Neural cell (in vitro differentiated cells): ENCODE measurements at regions not wholly inside any gene's neighbourhood (a gene's known extent, or its start where the extent isn't known, plus 50 kb on each side); places are given as distances from the start of the nearest gene placed in this dataset.

Experiments
- EZH2 ChIP-seq: fragments of 200-600, 300-800 bp; shearing (Covaris generic), sonication (generic); IDR thresholded peaks from 2 replicates; pipeline ENCODE4 v1.6.1; 2014; ENCODE audit warnings: antibody characterized with exemption, low read length, borderline replicate concordance, mild to moderate bottlenecking; ENCODE audit not compliant: insufficient read depth, poor library complexity, severe bottlenecking
- POLR2AphosphoS5 ChIP-seq: IDR thresholded peaks from 2 replicates; pipeline ENCODE4 v1.6.1; 2012
- RAD21 ChIP-seq: fragments of 450-650 bp; conservative IDR thresholded peaks from 2 replicates; pipeline ENCODE4 v1.6.1; 2014; ENCODE audit warnings: antibody characterized with exemption, mild to moderate bottlenecking, moderate library complexity
- SMC3 ChIP-seq: fragments of 450-650 bp; conservative IDR thresholded peaks from 2 replicates; pipeline ENCODE4 v1.6.1; 2014; ENCODE audit warnings: antibody characterized with exemption, mild to moderate bottlenecking, moderate library complexity; ENCODE audit not compliant: poor library complexity
- TF ChIP-seq, protein P1 (sequence below): fragments of 450-650 bp; IDR thresholded peaks from 2 replicates; pipeline ENCODE4 v1.5.1; 2014; ENCODE audit warnings: antibody characterized with exemption, mild to moderate bottlenecking, moderate library complexity; ENCODE audit not compliant: poor library complexity, severe bottlenecking

- TF ChIP-seq, protein P1, sequence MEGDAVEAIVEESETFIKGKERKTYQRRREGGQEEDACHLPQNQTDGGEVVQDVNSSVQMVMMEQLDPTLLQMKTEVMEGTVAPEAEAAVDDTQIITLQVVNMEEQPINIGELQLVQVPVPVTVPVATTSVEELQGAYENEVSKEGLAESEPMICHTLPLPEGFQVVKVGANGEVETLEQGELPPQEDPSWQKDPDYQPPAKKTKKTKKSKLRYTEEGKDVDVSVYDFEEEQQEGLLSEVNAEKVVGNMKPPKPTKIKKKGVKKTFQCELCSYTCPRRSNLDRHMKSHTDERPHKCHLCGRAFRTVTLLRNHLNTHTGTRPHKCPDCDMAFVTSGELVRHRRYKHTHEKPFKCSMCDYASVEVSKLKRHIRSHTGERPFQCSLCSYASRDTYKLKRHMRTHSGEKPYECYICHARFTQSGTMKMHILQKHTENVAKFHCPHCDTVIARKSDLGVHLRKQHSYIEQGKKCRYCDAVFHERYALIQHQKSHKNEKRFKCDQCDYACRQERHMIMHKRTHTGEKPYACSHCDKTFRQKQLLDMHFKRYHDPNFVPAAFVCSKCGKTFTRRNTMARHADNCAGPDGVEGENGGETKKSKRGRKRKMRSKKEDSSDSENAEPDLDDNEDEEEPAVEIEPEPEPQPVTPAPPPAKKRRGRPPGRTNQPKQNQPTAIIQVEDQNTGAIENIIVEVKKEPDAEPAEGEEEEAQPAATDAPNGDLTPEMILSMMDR, result no peak
- TF ChIP-seq EZH2, result no peak
- TF ChIP-seq POLR2AphosphoS5, result no peak
- no peak for TF ChIP-seq SMC3
- TF ChIP-seq RAD21, result no peak
Measured at GRCh38 chr1:217190359-217190758, 440.5 kb downstream of the GPATCH2 start.
